ENCODE measurements at regions not wholly inside any gene's neighbourhood (a gene's known extent, or its start where the extent isn't known, plus 50 kb on each side); places are given as distances from the start of the nearest gene placed in this dataset.

- TF ChIP-seq CTCF (IDR thresholded peaks at IDR 0.05) (no peak), EZH2 (IDR thresholded peaks at IDR 0.05; ENCODE audit: borderline replicate concordance, insufficient read depth, low read depth, low read length, poor library complexity, severe bottlenecking) (no peak)
These were observed 781.4 kb upstream of the GYPC start for GRCh38 chr2:125874564-125874963.
